NOMO-1 (cell line): ENCODE measurements at regions not wholly inside any gene's neighbourhood (a gene's known extent, or its start where the extent isn't known, plus 50 kb on each side); places are given as distances from the start of the nearest gene placed in this dataset.

ENCODE experiments used
- DNase-seq, 2 experiments: peaks; one replicate each; lab custom pipeline; 2025; ENCODE audit not compliant: unreplicated experiment in 2 of 2; lab: John Stamatoyannopoulos, UW

GRCh38 chr11:64456509-64457320 is 97.8 kb downstream of the RPS6KA4 start:
- no peak for DNase-seq

DNA sequence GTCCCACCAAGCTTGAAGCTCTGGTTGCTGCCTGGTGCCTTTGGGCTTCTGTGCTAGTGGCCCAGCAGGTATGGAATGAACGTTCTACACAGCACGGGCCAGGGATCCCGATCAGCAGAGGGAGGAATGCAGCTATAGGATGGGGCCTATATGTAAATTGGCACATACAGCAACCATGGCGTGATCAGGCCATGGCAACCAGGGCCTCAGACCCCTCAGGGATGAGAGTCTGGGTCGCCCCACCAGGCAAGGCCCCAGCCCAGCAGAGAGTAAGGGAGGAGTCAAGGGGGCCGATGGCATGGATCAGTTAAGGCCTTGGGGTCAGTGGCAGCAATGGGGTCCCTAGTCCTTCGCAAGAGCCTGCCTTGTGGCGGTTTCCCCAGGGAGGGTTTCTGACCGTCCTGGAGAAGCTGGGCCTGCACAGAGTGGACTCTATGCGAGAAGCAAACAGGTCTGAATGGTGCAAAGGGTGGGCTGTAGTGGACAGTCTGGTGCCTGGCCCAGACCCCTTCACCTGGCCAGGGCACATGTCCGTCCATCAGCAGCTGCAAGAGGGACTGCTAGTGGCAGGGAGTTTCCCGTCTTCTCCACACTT is 98.2 kb upstream of the SLC22A11 start:
- no peak for DNase-seq

GRCh38 chr11:64458997-64459396 is 96.7 kb upstream of the SLC22A11 start:
- no peak for DNase-seq

DNA sequence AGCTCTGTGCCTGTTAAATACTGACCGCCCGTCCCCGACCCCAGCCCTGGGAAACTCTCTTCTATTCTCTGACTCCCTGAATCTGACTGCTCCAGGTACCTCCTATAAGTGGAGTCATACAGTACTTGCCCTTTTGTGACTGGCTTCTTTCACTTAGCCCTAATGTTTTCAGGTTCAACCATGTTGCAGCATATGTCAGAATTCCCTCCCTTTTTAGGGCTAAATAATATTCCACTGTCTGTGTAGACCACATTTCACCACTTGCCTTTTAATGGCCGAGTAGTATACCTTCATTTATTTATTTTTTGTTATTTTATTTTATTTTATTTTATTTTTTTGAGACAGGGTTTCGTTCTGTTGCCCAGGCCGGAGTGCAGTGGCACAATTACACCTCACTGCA is 96.1 kb upstream of the SLC22A11 start:
- DNase-seq: no peak

GRCh38 chr11:64461081-64461480 is 94.7 kb upstream of the SLC22A11 start:
- DNase-seq: no peak

GRCh38 chr11:64466115-64466718 is 89.5 kb upstream of the SLC22A11 start:
- no peak for DNase-seq

- no peak for DNase-seq
Measured at GRCh38 chr11:64469288-64469687, 86.5 kb upstream of the SLC22A11 start.

- no peak for DNase-seq
Measured at GRCh38 chr11:64472593-64473455, 82.9 kb upstream of the SLC22A11 start.

DNA sequence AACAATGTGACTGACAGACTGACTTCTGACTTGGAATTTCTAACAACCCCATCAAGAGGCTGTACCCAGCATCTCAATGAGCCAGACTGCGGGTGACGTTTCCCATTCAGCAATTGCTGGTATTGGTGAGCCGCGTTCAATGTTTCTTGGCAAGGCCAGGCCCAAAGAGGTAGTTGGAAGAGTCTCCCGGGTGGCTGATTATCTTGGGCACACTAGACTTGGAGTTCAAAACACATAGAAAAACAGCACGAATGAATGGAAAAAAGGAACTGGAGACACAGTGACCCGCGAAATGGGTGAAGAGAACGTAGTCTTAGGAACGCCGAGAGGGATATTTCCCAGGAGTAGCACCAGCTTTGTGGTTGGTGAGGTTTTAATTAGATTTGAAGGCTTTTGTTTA is 81.1 kb upstream of the SLC22A11 start:
- DNase-seq: no peak

DNA sequence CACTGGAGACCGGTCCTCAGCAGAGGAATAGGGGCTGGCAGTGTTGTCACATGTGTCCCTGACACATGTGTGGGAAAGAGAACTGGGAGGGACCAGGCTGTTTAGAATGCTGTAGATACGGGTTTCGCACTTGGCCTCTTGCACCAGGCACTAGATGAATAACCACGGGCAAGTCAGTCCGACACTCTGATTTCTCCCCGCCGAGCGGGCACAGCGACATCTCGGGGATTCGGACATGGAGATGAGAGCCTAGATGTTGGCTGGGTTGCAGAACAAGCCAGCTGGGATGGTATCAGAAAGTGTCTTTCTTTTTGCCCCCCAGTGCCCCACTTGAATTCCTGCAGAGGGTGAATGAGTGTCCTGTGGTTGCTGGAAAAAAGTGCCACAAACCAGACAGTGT is 80.6 kb upstream of the SLC22A11 start:
- DNase-seq: no peak

DNA sequence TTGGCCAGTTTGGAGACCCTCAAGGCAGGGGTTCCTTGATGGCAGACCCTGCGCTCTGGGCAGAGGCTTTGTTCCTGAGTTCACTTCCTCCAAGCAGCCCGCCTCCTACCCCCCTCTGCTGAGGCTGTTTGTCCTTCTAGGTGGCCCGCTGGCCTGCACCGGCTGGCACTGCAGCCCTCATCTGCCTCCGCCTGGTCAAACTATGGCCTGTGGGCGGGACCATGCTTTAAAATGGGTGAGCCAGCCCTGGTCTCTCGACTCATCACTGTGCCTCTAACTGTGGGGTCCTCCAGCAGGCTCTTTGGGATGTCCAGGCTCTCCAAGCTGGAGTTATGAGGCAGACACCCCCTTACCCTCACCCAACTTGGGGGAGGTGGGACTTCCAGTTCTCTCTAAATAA is 78.9 kb upstream of the SLC22A11 start:
- DNase-seq: no peak

- DNase-seq: no peak
Measured at GRCh38 chr11:64477675-64478074, 78.1 kb upstream of the SLC22A11 start.

DNA sequence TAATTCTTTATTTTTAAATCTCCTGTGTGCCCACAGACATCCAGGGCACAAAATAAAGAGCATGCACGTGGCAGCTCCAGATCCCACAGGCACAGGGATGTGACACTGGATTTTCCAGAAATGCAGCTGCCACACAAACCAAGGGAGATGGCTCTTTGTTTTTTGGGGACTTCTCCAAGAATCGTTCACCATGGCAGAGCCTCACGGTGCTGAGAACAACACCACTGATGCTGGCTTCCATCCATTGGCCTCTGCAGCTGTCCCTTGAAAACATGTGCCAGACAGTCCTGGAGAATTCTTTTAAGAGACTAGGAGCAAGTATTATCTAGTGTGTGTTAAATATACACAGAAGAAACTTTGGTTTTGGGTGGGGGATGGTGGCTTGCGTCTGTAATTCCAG is 73.2 kb upstream of the SLC22A11 start:
- no peak for DNase-seq

DNA sequence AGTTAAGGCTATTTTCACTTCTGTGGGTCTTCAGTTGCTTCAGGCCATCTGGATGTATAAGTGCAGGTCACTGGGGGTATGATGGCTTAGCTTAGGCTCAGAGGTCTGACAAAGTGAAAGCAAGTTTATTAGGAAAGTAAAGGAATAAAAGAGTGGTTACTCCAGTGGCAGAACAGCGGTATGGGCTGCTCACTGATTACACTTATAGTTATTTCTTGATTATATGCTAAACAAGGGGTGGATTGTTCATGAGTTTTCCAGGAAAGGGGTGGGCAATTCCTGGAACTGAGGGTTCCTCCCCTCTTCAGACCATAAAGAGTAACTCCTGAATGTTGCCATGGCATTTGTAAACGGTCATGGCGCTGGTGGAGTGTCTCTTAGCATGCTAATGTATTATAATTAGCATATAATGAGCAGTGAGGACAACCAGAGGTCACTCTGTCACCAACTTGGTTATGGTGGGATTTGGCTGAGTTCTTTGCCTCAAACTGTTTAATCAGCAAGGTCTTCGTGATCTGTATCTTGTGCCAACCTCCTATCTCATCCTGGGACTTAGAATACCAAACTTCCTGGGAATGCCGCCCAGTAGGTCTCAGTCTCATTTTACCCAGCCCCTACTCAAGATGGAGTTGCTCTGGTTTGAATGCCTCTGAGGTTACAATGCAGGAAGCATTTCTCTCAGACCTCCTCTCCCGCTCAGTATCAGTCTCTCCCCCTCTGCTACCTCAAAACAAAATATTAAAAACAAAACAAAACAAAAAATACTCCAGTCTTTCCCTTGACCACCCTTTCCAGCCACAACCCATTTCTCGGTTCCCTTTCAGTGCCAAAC is 71.3 kb upstream of the SLC22A11 start:
- no peak for DNase-seq

- no peak for DNase-seq
Measured at GRCh38 chr11:64485074-64485473, 70.7 kb upstream of the SLC22A11 start.

DNA sequence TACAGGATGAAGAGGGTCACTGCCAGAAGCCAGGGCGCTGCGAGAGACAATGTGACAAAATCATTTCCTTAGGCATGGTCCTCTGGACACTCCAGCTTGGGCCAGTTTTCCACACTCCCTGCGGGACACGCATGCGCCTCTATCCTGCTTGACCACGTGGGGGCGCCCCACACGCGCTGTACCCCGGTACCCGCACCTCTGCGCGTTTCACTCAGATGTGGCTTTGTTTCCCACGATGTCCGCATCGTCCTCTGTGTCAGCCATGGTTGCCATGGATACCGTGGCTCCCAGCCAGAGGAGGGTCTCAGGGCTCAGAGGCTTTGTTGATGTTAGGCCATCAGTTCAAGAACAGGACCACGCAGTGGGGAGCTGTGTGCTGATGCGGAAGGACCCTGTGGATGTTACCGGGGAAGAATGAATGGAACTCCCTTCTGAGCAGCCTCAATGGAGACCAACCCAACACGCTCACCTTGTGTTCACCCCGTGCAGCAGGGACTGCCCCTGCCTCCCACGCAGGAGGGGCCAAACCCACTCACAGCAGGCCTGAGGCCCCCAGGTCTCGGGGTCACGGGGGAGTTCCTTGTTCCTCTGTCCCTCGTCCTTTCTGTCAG is 65.8 kb upstream of the SLC22A11 start:
- peak; percentile 32 to 41 for DNase-seq

DNA sequence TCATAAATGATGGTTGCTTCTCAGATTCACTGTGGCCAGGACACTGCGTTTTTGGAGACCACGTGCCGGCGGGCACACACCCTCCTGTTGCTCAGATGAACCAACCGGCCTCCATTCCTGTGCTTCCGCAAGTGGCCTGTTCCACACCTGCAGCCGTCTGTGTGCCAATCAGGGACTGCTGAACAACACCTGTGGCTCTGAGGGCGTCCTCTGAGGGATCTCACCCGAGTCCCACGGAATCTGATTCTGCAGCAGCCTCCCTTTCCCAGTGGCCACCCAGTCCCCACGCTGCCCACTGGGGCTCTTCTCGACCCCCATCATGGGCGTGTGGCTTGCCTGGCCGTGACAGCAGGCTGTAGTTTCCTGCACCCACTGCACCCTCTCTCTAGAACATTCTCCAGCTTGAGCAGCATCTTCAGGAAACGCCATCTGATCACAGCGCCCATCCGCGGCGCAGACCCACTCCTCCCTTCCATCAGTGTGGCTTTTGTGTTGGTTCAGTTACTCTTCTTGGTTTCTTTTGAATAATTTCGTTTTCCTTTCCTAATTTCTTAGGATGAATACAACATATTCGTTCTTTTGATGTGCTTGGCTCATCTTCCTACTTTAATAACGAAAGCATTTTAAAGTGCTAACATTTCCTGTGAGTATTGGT is 65.1 kb upstream of the SLC22A11 start:
- DNase-seq: no peak

GRCh38 chr11:64492561-64492960 is 63.2 kb upstream of the SLC22A11 start:
- DNase-seq: peak; percentile 67 to 88

- peak; percentile 50 to 65 for DNase-seq
Measured at GRCh38 chr11:64498136-64498535, 57.6 kb upstream of the SLC22A11 start.
